HepG2 (cell line): ENCODE measurements at regions not wholly inside any gene's neighbourhood (a gene's known extent, or its start where the extent isn't known, plus 50 kb on each side); places are given as distances from the start of the nearest gene placed in this dataset.

Source experiments
- IKZF4 ChIP-seq: sonication (generic); formaldehyde crosslinking; IDR thresholded peaks from 2 replicates; pipeline ENCODE4 v1.5.1; 2020; ENCODE audit warnings: borderline replicate concordance, mild to moderate bottlenecking, low read depth, missing genetic modification reagents; ENCODE audit errors: not compliant biosample characterization
- KDM5A ChIP-seq: fragments of 200-600 bp; sonication (generic); IDR thresholded peaks from 2 replicates; pipeline ENCODE4 v1.7.0; 2018; ENCODE audit warnings: antibody characterized with exemption, mild to moderate bottlenecking, low read length, borderline replicate concordance
- MAF1 ChIP-seq: sonication (generic); formaldehyde crosslinking; IDR thresholded peaks from 2 replicates; pipeline ENCODE4 v1.5.0; 2020; ENCODE audit warnings: missing genetic modification reagents, borderline replicate concordance
- NFIC ChIP-seq: IDR thresholded peaks from 2 replicates; pipeline ENCODE4 v1.6.1; 2012; ENCODE audit warnings: mild to moderate bottlenecking, low read length, inconsistent platforms
- SNRNP70 ChIP-seq: fragments of 200-400 bp; formaldehyde crosslinking; IDR thresholded peaks from 2 replicates; pipeline ENCODE4 v1.6.1; 2017; ENCODE audit warnings: mild to moderate bottlenecking, low read depth, low read length, moderate library complexity
- ZNF207 ChIP-seq: fragments of 450-650 bp; IDR thresholded peaks from 2 replicates; pipeline ENCODE4 v1.6.1; 2016; ENCODE audit warnings: antibody characterized with exemption, borderline replicate concordance
- TF ChIP-seq, protein P1 (sequence below): sonication (generic); formaldehyde crosslinking; IDR thresholded peaks from 2 replicates; pipeline ENCODE4 v1.5.1; 2020; ENCODE audit warnings: missing genetic modification reagents, mild to moderate bottlenecking, borderline replicate concordance
- TF ChIP-seq, protein P2 (sequence below): sonication (generic); formaldehyde crosslinking; IDR thresholded peaks from 2 replicates; pipeline ENCODE4 v1.9.0; 2021; ENCODE audit warnings: missing genetic modification reagents, mild to moderate bottlenecking, borderline replicate concordance
- TF ChIP-seq, protein P3 (sequence below): sonication (generic); formaldehyde crosslinking; IDR thresholded peaks from 2 replicates; pipeline ENCODE4 v1.8.0; 2022; ENCODE audit warnings: mild to moderate bottlenecking, missing genetic modification reagents; ENCODE audit not compliant: insufficient replicate concordance

DNA sequence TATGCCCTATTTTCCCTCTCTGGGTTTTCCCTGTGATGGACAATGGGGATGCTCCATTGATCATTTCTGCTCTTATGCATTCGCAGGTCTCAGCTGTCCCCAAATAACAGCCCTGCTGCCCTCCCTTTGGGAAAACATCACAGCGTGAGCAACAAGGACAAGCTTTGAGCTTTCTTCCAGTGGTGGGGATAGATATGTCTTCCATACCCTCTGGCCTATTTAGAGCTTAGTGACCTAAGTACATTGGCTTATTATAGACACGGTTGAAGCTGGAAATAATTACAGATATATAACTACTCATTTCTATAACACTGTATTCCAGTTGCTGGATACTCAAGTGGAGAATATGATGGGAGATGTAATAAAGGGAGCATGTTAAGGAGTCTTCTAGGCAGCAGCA, 304.3 kb upstream of the MGAT5 start (continued):
- TF ChIP-seq KDM5A (no peak), SNRNP70 (no peak), MAF1 (CRISPR knock-in tag) (no peak), NFIC (no peak), IKZF4 (CRISPR knock-in tag) (no peak), ZNF207 (no peak)
- TF ChIP-seq, protein P1, sequence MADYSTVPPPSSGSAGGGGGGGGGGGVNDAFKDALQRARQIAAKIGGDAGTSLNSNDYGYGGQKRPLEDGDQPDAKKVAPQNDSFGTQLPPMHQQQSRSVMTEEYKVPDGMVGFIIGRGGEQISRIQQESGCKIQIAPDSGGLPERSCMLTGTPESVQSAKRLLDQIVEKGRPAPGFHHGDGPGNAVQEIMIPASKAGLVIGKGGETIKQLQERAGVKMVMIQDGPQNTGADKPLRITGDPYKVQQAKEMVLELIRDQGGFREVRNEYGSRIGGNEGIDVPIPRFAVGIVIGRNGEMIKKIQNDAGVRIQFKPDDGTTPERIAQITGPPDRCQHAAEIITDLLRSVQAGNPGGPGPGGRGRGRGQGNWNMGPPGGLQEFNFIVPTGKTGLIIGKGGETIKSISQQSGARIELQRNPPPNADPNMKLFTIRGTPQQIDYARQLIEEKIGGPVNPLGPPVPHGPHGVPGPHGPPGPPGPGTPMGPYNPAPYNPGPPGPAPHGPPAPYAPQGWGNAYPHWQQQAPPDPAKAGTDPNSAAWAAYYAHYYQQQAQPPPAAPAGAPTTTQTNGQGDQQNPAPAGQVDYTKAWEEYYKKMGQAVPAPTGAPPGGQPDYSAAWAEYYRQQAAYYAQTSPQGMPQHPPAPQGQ (CRISPR knock-in tag), result no peak
- TF ChIP-seq, protein P2, sequence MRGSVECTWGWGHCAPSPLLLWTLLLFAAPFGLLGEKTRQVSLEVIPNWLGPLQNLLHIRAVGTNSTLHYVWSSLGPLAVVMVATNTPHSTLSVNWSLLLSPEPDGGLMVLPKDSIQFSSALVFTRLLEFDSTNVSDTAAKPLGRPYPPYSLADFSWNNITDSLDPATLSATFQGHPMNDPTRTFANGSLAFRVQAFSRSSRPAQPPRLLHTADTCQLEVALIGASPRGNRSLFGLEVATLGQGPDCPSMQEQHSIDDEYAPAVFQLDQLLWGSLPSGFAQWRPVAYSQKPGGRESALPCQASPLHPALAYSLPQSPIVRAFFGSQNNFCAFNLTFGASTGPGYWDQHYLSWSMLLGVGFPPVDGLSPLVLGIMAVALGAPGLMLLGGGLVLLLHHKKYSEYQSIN, result no peak
- TF ChIP-seq, protein P3, sequence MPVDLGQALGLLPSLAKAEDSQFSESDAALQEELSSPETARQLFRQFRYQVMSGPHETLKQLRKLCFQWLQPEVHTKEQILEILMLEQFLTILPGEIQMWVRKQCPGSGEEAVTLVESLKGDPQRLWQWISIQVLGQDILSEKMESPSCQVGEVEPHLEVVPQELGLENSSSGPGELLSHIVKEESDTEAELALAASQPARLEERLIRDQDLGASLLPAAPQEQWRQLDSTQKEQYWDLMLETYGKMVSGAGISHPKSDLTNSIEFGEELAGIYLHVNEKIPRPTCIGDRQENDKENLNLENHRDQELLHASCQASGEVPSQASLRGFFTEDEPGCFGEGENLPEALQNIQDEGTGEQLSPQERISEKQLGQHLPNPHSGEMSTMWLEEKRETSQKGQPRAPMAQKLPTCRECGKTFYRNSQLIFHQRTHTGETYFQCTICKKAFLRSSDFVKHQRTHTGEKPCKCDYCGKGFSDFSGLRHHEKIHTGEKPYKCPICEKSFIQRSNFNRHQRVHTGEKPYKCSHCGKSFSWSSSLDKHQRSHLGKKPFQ (CRISPR knock-in tag), result no peak
